ENCODE measurements at regions not wholly inside any gene's neighbourhood (a gene's known extent, or its start where the extent isn't known, plus 50 kb on each side); places are given as distances from the start of the nearest gene placed in this dataset.

DNA sequence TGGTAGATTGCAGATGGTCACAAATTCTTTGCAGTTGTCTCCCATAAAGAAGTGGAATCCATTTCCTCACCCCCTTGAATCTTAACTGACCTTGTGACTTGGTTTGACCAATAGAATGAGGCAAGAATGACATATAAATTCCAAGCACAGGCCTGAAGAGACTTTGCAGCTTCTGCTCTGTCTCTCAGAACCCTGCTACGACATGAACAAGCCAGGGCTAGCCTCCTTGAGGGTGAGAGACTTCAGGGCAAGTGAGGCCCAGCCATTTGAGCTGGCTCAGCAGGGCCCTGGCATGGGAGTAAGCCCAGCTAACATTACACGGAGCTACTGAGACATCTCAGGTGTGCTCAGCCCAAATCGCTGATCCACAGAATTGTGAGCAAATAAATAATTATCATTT is 216.3 kb upstream of the MAN1A1 start:
- no peak for DNase-seq

DNA sequence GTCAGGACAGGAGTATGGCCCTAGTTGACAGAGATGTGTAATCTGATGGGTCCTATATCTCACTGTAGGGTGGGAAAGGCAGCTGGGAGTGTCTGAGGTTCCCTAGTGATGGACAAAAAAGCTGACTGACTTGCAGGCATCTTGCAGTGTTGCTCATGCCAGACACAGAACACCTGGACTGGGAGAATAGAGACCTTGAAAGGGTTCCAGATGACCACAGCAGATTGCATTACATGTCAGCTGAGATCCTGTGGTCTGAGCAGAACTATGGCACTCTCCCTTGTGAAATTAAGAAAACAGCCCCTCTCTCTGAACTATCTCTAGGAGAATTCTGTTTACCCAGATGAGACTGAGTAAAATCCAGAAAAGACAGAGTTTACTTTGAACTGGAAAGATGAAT is 212.6 kb upstream of the MAN1A1 start:
- no peak for DNase-seq

DNA sequence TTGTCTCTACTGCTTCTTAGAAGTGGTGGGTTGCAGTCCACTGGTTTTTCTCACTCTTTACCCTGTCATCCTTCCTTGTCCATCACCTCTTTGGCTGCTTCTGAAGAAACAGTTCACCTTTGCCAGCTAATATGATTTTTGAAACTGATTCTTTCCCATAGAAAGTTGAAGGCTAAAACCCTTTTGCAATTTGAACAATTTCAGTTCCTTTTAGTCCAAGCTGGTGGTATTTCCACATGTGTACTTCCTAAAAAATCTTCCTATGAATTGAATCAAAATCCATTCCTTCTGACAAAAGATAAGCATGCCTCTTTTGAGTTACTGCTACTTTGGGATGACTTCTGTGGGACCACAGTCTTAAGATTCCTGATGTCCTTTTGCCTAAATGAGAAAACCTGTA is 210.0 kb upstream of the MAN1A1 start:
- no peak for DNase-seq

DNA sequence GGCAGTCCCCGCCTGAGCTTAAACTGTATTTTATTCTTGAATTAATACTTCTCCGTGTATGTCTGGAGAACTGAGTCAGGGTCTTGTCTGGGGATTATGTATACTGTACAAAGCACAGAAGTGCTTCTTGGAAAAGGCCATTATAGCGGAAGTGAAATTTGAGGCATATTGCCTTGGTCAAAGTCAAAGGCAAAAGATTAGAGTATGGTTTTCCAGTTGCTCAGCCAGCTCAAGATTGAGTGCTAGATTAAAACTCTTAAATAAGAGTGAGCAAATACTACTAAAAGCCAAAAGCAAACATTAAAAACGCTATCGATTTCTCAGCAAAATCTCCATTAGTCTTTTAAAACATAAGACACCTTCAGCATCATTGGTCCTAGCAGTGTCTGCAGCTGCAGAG is 207.7 kb upstream of the MAN1A1 start:
- DNase-seq, result no peak

DNA sequence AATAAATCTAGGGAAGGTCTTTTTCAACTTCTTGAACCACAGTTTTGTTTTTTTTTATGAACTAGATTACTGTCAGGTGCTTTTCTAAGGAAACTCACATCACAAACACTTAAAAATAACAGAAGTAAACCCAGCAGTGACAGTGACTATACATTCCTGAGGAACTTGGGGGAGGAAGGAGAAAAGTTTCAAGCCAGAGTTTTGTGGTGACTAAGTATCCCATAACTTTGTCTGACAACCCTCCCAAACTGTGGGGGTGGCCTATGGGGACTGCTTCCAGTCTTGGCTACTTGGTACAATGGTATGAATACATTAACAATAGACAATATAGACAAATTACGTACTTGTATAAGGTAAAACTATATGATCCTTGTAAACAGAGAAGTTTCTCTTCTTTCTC is 202.5 kb upstream of the MAN1A1 start:
- DNase-seq, result no peak

DNA sequence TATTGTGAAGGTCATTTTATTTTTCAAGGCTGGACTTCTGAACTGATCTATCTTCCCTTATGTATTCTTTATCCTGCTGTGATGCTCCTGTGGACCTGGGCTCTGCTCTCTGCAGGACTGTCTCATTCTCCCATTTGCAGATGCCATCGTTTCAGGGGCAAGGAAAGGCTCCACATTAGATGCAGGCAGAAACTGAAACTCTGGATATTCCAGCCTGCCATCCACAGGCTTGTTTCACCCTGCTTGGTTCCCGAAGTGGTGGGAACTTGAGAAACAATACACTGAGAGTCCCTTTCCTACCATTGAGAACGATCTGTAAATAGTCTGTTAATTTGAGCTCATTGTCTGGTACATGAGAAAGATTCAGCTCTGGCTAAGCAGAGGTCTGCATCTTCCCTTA is 197.5 kb upstream of the MAN1A1 start:
- DNase-seq, result no peak

DNA sequence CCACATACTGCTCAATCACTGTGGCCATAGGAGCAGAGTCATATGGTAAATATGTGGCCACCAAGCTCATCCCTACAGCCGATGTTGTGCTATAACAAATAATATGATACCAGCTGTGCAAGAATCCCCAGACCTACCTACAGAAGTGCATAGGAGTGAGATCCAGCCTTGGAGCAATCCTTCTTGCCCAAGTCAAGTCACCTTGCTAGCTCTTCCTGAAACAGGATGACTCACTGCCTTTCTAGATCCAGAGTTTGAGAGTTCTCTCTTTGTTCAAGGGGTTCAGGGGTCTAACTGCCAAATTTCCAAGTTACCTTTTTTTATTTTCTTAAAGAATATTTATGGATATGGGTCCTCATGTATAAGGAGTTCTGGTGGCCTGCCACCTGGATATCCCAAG is 195.7 kb upstream of the MAN1A1 start:
- DNase-seq, result no peak

DNA sequence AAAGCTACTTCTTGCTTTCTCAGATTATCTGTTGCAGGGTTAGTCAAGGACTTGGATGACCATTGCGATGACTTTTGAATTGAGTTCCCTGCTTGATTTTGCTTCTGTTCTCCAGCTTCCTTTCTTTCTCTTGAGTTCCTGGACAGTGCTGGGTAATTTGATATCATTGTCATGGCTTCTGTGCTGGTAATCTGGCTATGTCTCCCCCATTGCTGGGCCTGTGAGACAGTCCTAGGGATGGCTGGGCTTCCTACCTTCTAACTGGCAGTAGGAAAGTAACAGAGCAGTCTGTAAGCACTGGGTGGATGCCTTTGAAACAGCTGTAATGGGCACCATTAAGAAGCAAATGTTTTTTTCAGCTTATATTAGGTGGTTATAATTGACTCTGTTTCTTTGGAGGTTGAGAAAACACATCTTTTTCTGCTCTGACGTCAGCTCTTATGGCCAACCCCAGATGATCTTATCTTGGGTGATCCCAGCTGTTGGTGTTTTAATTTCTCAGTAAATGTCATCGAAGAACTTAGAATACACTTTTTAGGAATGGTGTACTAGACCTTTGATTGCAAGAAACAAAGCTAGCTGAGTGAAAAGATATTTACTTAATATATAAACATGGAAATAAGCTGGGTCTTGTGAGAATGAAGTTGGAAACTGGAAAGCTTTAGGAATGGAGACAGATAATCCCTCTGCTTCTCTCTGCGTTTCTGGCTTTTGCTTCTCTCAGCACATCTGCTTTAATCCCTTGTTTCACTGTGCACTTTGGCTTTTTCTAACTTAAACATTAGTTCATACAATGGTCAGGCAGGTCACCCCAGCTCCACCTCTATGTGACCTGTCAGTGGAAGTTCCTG is 195.0 kb upstream of the MAN1A1 start:
- no peak for DNase-seq

DNA sequence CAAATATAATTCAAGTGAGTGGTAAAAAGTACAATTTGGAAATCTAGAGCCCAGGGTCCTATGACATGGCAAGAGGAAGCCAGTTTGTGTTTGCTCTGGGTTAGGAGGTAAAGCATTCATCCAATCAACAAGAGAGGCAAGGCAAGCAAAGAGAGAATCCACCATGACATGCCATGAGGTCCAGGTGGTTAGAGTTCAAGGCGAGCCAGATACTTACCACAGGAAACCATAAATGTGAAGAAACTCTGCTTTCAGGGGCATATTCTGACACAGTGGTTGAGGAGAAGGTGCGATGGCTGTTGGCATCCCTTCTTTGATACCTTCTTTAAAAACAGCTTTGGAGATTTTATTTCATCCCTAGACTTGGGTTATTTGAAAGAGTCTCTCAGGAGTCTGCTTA is 193.8 kb upstream of the MAN1A1 start:
- DNase-seq, result no peak

DNA sequence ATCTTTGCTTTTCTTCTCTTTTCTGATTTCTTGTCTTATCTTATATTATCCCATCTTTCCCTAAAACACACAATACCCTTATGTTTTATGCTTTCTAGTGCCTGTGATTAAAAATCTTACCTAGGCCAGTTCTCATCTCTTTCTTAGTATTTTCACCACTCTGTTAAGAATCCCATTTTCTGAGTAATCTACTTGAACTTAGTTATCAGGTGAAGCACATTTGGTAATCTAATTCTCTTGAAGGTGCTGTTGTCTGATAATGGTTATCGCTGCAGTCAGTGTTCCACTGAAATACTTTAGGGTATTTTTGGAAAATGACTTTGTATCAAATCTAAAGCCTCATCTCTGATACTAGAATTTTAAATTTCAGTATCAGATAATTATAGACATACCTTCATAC is 192.5 kb upstream of the MAN1A1 start:
- no peak for DNase-seq

DNA sequence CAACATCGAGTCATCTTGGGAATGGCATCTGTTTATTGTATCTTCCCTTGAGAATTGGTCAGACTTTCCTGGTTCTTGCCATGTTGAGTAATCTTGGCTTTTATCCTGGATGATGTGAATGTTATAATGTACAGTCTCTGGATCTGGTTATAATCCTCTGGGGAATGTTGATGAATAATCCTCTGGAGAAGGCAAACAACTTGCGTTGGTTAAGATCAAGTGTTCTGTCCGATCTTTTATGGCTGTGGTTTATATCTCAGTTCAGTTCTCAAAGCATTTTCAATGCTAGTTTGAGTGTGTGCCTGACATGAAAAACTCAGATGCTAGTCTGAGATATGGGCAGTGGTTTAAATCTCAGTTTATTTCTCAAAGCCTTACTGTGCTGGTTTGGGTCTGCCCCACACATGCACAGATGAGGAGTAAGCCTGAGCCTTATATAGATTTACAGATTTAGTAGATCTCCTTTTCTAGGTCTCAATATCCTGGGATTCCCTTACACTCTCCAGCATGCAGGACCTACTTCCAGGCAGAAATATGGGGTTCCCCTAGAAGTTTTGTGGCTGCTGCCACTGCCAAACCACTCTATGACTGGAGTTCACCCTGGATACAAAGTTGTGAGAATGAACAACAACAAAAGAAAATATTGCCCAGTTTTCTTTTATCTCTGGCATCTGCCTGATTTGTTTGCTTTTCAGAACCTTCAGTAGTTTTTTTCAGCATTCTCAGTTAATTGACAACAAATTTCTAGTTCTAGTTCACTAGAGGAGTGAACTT is 191.8 kb upstream of the MAN1A1 start:
- DNase-seq, result no peak

DNA sequence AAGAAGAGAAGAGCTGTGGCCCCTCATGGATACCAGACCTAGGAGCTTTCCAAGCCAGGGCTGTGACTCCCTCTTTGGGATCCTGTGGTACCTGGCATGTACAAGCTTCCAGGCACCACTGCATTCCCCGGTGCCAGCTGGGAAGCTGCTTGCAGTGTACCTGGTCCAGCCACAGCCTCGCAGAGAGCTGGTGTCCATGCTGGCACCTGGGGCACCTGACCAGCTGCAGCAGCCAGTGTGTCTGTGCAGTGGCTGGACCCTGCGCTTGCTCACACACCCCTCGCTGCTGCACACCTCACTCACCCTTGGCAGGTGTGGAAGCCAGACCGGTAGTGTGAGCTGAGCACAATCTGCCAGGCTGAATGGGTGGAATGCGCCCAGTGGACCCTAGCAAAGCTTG is 190.9 kb upstream of the MAN1A1 start:
- DNase-seq, result no peak

DNA sequence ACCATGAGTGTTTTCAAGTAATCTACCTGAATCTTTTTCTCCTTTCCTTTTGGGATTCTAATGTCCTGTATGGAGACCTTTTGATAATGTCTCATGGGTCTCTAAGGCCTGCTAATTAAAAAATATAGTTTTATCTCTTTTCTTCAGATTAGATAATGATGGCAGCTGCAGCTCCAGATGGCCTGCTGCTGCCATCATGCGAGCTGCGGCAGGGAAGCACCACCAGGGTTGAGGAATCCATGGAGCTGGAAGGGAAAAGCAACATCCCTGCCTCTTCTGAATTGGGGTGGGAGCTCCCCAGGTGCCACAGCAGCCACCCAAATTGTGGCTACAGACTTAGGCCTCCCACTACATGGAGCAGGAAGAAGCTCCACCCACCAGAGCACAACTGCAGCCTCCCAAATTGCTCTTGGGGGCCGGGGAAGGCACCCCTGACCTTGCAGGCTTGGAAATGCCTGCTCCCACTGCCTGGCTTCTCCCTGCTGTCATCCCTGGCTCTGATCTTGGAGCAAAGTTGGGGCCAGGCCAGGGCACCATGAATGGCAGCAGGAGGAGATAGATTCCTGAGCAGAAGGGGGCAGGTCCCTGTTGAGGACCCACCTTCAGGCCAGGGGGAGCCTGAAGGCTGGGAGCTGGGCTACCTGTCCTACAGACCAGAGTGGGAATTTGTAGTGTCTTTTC is 189.6 kb upstream of the MAN1A1 start:
- no peak for DNase-seq

DNA sequence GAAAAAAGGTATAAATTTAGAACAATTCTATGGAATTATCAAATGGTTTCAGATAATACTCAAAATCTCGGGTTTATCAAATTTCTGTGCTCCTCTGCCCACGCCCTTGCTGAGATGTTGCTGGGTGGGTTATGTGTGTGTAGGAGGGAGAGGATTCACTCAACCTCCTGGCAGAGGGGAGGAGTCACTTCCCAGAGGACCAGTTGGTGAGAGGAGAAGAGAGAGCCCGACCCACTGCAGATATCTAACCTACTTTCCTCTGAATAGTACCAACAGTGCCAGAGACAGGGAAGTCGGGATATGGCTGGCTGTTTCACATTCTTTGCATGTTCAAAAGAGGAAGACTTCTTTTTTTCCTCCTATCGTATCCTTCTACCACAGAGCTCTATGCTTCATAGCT is 187.1 kb upstream of the MAN1A1 start:
- DNase-seq, result no peak

DNA sequence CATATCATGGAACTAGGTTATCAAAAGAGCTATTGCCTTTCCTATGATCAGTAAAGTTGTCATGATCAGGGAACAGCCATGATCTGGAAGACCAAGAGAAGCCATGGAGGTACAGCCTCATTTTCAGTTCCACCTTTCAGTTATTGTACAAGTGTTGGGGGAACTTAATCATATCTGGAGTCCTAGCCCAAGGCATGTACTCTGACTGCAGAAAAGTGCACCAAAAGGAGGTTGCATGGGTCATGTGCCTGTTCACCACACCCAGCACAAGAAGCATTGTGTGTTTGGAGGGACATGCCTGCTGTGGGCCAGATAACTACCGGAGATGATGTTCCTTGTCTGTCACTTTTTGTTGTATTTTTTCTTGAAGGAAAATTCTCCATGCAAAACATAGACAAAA is 185.8 kb upstream of the MAN1A1 start:
- no peak for DNase-seq

DNA sequence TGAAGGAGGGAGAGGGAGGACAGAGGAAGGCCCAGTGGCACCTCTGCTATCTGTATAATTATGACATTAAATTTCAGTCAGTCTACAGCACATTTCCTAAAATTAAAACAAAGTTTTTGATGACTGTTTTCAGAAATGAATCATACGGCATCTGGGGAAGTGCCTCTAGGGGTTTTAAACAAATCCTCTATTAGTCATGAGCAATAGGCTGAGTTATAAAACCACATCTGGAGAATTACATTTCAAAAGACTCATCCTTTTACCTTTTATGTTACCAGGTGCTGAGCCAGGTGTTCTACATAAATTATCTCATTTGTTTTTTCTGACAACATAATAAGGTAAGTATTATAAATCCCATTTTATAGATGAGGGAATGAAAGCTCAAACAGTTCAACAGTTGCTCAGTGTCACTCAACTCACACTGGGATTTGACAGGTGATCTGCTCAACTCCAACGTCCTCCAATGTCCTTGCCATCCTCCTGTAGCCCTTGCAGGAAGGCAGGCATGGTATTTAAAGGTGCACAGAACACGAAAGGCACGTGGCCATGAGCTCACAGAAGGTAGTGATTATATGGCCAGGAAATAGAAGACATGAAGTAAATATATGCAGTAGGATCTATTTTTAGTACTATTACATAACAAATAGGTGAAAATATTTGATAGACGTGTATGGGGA is 184.2 kb upstream of the MAN1A1 start:
- DNase-seq, result no peak

DNA sequence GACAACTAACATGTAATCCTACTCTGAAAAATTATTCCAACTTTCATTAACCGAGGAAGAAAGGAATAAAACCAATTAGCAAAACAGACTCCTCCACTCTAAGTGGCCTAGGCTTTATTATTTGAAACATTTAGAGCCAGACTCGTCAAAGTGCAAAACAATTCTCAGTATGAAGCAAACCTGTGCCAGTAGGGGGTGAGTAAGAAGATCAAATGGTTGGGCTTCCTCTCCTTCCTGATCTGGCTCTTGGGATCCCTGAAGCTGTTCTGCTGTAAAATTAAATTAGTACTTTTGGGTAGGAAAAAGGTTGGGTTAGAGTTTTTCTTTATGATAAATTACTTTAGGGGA is 177.6 kb upstream of the MAN1A1 start:
- no peak for DNase-seq

DNA sequence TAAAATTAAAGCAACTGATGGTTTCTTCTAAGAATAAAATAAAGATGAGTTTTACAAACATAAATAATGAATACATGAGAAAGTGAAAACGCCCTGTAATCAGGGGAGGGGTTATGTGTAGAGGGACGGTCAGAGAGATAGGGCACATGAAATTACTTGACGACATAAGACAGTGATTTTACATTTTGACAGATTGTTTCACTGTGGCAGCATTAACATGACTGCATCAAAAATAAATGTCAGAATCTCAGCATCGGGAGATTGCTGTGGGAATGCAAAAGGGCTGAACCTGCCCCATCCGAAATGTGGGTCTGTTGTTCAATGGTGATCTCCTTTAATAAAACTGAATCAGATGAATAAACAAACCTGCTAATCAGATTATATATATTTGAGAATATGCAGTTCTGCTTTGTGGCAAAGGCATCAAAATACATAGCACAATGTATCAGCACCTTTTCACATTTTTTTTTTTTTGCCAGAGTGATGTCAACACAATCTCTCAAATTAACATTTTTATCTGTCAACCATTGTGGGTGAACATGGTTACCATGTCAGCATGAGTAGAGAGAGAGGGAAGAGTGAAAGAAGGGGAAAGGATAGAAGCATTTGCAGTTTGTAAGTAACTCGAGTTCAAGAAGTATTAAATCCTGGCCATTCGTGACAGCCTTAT is 177.1 kb upstream of the MAN1A1 start:
- no peak for DNase-seq

DNA sequence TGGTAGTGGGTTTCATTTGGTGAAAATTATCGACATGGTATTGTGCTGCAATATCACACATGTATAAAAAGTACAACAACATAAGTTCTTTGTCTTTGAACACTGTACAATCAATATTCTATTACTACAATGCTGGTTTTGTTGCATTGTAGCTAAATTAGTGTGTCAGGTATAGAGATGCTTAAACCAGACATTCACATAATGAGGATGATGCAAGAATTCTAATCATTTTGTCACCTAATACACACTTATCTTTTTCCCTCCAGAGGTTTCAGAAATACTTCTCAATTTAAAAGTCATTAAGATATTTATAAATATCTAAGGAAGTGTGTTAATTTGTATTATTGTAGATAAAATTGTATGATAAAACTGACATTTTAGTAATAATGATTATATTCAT is 174.8 kb upstream of the MAN1A1 start:
- no peak for DNase-seq

DNA sequence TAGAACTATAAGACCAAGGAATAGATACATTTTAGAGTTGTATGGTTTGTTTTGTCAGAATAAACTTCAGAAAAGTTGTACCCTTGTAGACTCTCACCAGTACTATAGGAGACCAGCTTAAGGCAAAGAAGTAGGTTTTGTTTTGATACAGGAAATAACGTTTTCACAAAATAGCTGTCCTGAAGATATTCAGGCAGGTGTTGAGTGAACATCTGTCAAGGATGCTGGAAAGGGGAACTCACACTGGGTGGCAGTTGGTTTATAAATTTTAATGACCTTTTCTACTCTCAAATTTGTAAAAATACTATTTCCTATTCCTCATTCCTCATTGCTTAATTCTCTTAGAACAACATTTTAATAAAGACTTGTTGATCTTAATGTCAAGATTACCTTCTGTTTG is 174.0 kb upstream of the MAN1A1 start:
- no peak for DNase-seq

DNA sequence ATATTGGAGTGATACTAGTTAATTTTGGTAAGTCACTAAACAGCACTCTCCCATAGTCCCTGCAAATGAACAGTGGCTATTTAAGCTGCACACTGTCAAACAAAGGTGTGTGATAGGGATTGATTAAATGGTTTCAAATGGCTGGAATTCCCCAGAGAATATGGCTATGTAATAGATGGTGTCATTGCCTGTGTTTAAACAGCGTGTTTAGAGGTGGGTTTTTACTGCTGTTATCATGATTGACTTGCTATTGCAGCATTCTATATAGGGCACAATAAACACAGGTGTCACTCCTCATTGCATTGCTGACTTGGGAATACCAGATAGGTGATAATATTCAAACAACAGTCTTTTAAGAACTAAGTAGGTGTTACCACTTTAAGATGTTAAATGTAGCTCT is 171.7 kb upstream of the MAN1A1 start:
- no peak for DNase-seq

DNA sequence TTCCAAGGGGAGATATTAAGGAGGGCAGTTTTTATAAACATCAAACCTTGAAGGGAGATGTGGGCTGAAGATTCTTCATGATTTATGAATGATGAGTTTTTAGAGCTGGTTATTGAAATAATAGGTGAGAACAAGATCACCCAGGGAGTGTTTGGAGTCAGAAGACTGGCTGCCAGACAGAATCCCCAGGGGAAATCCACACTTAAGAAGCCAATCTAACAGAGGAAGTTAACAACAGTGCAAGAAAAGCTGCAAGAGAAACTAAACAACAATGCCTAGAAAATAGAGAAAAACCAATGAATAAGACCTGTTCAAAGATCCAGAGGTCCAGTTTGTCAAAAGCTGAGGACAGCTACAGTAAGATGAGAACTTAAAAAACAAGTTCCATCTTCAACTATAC is 167.9 kb upstream of the MAN1A1 start:
- no peak for DNase-seq

DNA sequence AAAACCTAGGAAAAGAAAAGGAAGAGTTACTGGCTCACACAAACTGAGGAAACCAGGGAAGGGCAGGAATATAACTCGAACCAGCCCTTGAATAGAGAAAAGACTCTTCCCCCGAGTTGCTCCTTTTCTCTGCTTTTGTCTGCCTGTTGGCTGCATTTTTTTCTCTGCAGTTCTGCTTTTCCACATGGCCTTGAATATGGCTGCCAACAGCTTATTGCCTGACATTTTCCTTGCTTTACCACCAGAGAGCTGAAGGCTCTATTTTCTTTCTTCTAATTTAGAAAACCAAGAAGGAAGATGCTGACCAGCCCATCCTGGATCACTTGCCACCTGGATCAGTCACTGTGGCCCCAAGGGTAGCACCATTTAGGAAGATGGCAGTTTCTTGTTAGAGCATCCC is 164.8 kb upstream of the MAN1A1 start:
- DNase-seq, result no peak
